HG03575 (cell line): ENCODE measurements at regions not wholly inside any gene's neighbourhood (a gene's known extent, or its start where the extent isn't known, plus 50 kb on each side); places are given as distances from the start of the nearest gene placed in this dataset.

Experiments
- ATAC-seq: cut with Tn5 transposase; IDR thresholded peaks from one replicate; pipeline ENCODE4 v1.9.1; 2021; ENCODE audit not compliant: unreplicated experiment, insufficient number of reproducible peaks, low FRiP score; ENCODE audit errors: extremely low read depth

DNA sequence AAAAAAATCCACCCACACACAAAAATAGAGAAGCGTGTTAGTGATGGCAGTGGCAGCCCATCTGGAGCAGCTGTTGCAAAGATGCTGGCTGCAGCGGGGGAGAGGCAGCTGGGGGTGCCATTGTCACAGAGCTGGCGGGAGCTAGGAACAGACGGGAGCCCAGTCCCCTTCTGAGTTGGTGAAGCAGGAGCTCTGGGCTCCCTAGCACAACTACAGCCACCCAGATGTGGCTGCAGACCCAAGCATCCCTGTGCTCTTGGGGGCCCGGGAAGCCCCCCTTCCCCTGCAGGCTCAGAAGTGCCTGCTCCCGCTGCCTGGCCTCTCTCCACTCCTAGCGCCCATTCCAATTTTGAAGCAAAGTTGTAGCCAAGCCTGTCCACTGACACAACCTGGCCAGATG is 366.6 kb upstream of the MC4R start:
- ATAC-seq = no peak

GRCh38 chr18:60740313-60740712 is 367.7 kb upstream of the MC4R start:
- no peak for ATAC-seq

DNA sequence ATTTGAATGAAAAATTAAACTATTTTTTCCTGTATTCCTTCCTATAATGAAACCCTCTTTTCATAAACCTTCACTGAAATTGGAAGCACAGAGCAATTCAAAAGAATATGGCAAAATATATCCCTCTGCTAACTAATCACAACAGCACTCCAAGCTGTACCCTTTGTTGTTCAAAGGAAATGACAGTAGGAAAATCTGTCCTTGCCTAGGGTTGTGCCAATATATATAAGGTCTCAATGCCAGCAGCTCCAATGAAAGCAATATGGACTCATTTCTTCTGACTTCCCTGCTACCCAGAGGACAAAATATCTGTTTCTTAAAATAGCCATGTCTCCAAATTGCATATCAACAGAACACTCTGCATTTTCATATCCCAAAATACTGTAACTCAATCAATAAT is 373.9 kb upstream of the MC4R start:
- no peak for ATAC-seq

- ATAC-seq = no peak
Observed at GRCh38 chr18:60746919-60747318, 374.3 kb upstream of the MC4R start.

GRCh38 chr18:60753753-60754152 is 381.2 kb upstream of the MC4R start:
- no peak for ATAC-seq

DNA sequence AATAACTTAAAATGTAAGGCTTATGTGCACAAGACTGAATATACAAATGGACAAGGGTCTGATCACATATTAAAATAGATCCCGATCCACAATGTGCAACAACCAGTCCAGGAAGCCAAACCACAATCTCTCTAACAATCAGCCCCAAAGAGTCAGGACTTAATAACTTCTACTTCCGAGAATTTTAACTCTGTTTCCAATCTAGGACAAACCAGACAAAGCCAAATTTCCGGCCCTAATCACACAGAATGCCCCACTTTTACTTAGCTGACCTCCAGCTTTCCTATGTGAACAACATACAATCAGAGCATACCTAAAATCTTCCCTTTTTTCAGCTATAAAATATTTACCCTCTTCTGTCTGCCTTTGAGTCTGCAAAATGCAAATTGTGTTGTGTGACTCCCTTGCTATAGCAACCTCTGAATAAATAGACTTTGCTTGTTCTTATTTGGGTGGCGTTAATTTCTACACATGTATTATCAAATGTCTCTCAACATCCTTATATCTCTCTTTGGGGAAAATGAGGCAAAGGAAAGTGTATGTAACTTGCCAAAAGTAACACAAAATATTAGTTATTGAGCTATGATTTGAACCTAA is 381.9 kb upstream of the MC4R start:
- no peak for ATAC-seq

DNA sequence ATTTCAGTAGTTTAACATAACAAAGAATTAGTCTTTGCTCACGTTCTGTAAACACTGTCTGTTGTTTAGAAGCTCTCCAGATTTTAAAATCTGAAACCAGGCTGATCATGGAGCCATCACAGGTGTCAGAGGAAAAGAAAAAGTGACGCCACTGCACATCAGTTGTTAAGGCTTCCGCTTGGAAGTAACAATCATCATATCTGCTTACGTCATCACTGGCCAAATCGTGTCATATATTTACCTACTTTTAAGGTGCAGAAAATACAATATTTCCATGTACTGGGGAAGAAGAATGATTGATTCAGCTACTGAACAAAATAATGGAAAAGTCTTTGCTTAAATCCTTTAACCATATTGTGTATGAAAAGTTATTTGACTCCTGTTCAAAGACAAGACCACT is 382.6 kb upstream of the MC4R start:
- ATAC-seq = no peak

DNA sequence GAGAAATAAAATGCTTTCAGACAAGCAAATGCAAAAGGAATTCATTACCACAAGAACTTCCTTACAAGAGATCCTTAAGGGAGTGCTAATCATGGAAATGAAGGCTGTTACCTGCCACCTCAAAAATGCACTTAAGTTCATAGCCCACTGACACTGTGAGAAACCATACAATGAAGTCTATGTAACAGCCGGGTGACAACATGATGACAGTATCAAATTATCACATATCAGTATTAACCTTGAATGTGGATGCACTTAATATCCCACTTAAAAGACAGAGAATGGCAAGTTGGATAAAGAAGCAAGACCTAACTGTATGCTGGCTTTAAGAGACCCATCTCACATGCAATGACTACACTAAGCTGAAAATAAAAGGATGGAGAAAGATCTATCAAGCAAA is 403.4 kb upstream of the MC4R start:
- ATAC-seq = no peak

DNA sequence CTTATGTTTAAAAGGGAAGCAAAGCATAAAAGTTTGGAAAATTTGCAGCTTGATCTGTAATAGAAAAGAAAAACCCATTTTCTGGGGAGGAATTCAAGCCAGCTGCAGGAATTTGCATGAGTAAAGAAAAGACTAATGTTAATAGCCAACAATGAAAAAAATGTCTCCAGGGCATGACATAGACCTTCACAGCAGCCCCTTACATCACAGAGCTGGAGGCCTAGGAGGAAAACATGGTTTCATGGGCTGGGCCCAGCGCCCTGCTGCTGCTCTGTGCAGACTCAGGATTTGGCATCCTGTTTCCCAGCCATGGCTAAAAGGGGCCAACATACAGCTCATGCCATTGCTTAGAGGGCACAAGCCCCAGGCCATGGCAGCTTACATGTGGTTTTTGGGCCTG is 411.6 kb upstream of the MC4R start:
- no peak for ATAC-seq

- ATAC-seq = no peak
Observed at GRCh38 chr18:60794802-60795201, 422.2 kb upstream of the MC4R start.

GRCh38 chr18:60804415-60804814 is 431.8 kb upstream of the MC4R start:
- no peak for ATAC-seq

DNA sequence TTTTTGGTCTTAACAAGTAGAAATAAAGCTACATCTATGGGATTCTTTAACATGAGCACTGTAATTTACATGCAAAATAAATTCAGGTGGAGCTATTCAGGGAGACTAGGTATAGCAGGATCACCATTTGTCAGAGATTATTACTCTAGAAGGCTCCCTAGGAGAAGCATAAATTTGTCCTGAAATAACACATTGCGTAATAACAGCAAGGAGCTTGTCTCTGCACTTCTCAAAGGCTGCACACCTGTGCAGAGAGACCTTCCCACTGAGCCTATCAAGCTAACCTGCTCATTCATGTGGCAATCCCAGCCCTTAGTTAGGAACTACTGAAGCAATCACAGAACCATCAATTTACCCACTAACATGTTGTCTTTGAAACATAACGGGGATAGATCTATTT is 437.4 kb upstream of the MC4R start:
- ATAC-seq = no peak

DNA sequence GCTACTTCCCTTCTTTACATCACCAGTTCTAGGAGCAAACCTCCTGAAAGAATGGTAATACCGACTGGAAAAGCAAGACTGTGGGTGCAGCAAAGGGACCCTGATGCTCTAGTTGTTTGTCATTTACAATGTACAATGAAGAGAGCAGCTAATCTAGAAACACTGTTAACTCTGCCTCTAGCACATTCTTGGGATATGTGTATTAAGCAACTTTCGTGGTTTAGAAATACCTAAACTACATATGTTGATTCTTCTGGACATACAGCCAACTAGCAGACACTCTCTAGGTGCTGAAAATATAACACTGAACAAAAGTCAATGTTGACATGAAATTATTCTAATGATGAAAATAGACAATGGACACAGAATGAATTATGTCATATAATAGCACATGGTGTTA is 440.3 kb upstream of the MC4R start:
- no peak for ATAC-seq

- ATAC-seq = no peak
Observed at GRCh38 chr18:60826346-60826745, 453.8 kb upstream of the MC4R start.

- no peak for ATAC-seq
Observed at GRCh38 chr18:60831971-60832370, 459.4 kb upstream of the MC4R start.

DNA sequence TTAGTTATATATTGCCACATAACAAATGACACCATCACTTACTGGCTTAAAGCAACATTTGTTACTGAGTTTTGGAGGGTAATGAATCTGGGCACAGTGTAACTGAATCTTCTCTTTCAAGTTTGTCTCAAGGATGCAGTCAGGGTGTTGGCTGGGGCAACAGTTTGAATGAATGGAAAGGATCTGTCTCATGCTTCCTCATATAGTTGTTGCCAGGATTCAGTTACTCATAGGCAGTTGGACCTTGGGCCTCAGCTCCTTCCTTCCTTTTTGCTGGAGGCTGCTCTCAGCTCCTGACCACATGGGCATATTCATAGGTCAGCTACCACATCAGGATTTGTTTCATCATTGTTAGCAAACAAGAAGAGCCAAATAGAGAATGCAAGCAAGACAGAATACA is 466.1 kb upstream of the MC4R start:
- ATAC-seq = no peak

DNA sequence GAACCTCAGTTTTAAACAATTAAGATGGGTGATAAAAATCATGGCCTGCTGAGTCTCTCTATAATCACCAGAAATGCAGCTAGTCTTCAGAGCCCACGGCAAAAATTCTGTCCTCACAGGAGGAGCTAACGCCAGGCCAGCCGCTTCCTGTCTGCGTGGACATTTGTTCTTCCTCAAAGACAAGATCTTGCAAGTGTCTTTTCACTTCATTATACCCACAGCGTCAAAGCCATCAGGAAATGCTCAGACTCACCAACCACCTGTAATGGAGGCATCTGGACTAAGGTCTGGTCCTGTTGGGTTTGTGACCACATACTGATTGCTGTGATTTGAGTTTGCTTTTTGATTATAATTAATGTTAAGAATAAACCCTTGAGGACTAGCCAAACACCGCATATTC is 473.8 kb upstream of the MC4R start:
- ATAC-seq = no peak

- no peak for ATAC-seq
Observed at GRCh38 chr18:60847517-60847916, 474.9 kb upstream of the MC4R start.

- no peak for ATAC-seq
Observed at GRCh38 chr18:60861575-60861974, 471.7 kb upstream of the CDH20 start.

DNA sequence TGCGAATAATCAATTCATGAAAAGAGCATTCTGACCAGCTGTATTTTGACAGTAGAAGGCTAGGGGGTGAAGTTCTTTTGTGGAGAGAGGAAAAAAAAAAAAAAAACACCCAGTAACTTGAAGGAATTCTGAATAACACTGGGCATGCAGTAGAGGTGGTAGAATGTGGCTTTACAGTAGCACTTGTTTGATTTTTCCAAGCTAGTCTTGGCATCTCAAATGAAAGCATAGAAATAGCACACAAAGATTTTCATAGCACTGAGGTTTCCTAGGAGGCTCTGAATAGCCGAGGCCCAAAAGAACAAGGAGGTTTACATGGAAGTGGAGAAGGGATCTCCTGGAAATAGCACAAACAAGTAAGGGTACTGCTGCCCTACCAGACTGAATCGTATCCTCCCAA is 470.2 kb upstream of the CDH20 start:
- ATAC-seq = no peak

- ATAC-seq = no peak
Observed at GRCh38 chr18:60865801-60866200, 467.4 kb upstream of the CDH20 start.
